Spleen (tissue), 7 donors: ENCODE measurements at regions not wholly inside any gene's neighbourhood (a gene's known extent, or its start where the extent isn't known, plus 50 kb on each side); places are given as distances from the start of the nearest gene placed in this dataset.

Experiments used
- POLR2AphosphoS5 ChIP-seq, 3 donors: sonication (generic); formaldehyde crosslinking; IDR thresholded peaks; one replicate each; pipeline ENCODE4 v1.5.1; 2017; ENCODE audit warnings: antibody characterized with exemption in 3 of 3
- TF ChIP-seq, protein P1 (sequence below), 11 experiments: fragments of 200-600 bp in 7 of 11; fragments of 450-650 bp in 4 of 11; sonication (generic) in 4 of 11; IDR thresholded peaks in 8 of 11; conservative IDR thresholded peaks in 3 of 11; 1 replicate in 7 of 11; 2 replicates in 4 of 11; pipeline versions ENCODE4 v1.4.0 to v1.8.0; 2016 to 2021; ENCODE audit warnings: antibody characterized with exemption in 11 of 11, inconsistent platforms in 4 of 11, mild to moderate bottlenecking in 1 of 11
- donor health status: DM: no; HTN: no; CAD: no; lungs with moderate emphysema.
- donor health status: DM: no; HTN: no; CAD: no.
- donor health status: DM: no; HTN: no; CAD: no.

DNA sequence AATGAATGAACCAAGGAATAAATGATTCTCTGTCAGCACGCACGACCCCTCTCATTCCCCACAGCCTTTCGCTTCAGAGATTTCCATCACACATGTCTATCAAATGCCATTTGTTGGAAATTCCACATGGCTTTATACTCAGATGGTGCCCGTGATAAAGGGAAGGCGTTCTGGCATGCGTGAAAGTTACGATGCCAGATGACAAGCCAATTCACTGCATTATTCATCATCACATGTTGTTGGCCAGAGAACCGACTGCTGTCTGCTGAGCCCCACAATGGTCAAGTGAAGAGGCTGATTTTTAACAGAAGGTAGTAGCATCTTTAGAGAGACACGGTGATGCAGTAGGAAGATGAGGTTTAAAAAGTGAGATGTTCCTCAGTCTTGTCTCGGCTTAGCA lies 74.1 kb upstream of the FRMD4B start:
- TF ChIP-seq, protein P1, sequence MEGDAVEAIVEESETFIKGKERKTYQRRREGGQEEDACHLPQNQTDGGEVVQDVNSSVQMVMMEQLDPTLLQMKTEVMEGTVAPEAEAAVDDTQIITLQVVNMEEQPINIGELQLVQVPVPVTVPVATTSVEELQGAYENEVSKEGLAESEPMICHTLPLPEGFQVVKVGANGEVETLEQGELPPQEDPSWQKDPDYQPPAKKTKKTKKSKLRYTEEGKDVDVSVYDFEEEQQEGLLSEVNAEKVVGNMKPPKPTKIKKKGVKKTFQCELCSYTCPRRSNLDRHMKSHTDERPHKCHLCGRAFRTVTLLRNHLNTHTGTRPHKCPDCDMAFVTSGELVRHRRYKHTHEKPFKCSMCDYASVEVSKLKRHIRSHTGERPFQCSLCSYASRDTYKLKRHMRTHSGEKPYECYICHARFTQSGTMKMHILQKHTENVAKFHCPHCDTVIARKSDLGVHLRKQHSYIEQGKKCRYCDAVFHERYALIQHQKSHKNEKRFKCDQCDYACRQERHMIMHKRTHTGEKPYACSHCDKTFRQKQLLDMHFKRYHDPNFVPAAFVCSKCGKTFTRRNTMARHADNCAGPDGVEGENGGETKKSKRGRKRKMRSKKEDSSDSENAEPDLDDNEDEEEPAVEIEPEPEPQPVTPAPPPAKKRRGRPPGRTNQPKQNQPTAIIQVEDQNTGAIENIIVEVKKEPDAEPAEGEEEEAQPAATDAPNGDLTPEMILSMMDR (IDR thresholded peaks at IDR 0.05 in 8 of 11, conservative IDR thresholded peaks at IDR 0.05 in 3 of 11), result no peak
- no peak for TF ChIP-seq POLR2AphosphoS5 (IDR thresholded peaks at IDR 0.05)
